Urinary bladder (tissue), 3 donors: ENCODE measurements at regions not wholly inside any gene's neighbourhood (a gene's known extent, or its start where the extent isn't known, plus 50 kb on each side); places are given as distances from the start of the nearest gene placed in this dataset.

Experiments used
- DNase-seq: peaks from one replicate; pipeline ENCODE4 v3.0.0-alpha.2; 2015; ENCODE audit errors: extremely low spot score
- H3K27ac ChIP-seq: one replicate; pipeline ENCODE4 v1.5.1; 2013; ENCODE audit warnings: low read depth, mild to moderate bottlenecking, moderate library complexity
- H3K36me3 ChIP-seq: one replicate; pipeline ENCODE4 v1.6.1; 2013; ENCODE audit warnings: mild to moderate bottlenecking, moderate library complexity; ENCODE audit not compliant: insufficient read depth
- H3K4me1 ChIP-seq: one replicate; pipeline ENCODE4 v1.6.1; 2013; ENCODE audit warnings: mild to moderate bottlenecking, moderate library complexity; ENCODE audit not compliant: insufficient read depth
- H3K4me3 ChIP-seq: one replicate; pipeline ENCODE4 v1.5.1; 2013; ENCODE audit warnings: low read depth, low read length
- WGBS: extraction: QIAGEN DNeasy Blood & Tissue Kit; methylation state at CpG from one replicate; pipeline ENCODE4 v1.1.7; 2013; 5-methylcytosine and 5-hydroxymethylcytosine counted together
- donor health status: healthy with polysubstance abuse.
- donor health status: healthy.

GRCh38 chr3:165476399-165477060 is 280.3 kb upstream of the SLITRK3 start:
- Histone ChIP-seq H3K4me1 (no peaks in the 10 kb centered on the region), H3K36me3 (no peaks in the 10 kb centered on the region), H3K27ac (no peak overlapping the region), H3K4me3 (no peak overlapping the region)
- 86% methylated on average over 4 of the region's 4 CpGs for WGBS
- no peak for DNase-seq

- no peak for DNase-seq
- Histone ChIP-seq H3K4me3 (no peak overlapping the region), H3K27ac (no peak overlapping the region), H3K36me3 (no peaks in the 10 kb centered on the region), H3K4me1 (no peaks in the 10 kb centered on the region)
- 81% methylated on average over 4 of the region's 4 CpGs for WGBS
Measured at GRCh38 chr3:165466856-165467255, 270.7 kb upstream of the SLITRK3 start.

GRCh38 chr3:165464736-165465135 is 268.6 kb upstream of the SLITRK3 start:
- WGBS: 59% methylated on average over 2 of the region's 2 CpGs
- H3K4me3 ChIP-seq: no peak overlapping the region
- no peak overlapping the region for H3K27ac ChIP-seq
- DNase-seq: no peak
- no peaks in the 10 kb centered on the region for H3K36me3 ChIP-seq
- no peaks in the 10 kb centered on the region for H3K4me1 ChIP-seq

GRCh38 chr3:165463531-165463930 is 267.3 kb upstream of the SLITRK3 start:
- no peak overlapping the region for H3K4me3 ChIP-seq
- H3K36me3 ChIP-seq: no peaks in the 10 kb centered on the region
- 76% methylated on average over 1 of the region's 1 CpG for WGBS
- no peak overlapping the region for H3K27ac ChIP-seq
- DNase-seq: no peak
- H3K4me1 ChIP-seq: no peaks in the 10 kb centered on the region

GRCh38 chr3:165462636-165463334 is 266.6 kb upstream of the SLITRK3 start:
- WGBS: 31% methylated on average over 6 of the region's 6 CpGs
- DNase-seq: no peak
- no peaks in the 10 kb centered on the region for H3K36me3 ChIP-seq
- H3K27ac ChIP-seq: no peak overlapping the region
- no peak overlapping the region for H3K4me3 ChIP-seq
- no peaks in the 10 kb centered on the region for H3K4me1 ChIP-seq

GRCh38 chr3:165459924-165460835 is 264.0 kb upstream of the SLITRK3 start:
- Histone ChIP-seq H3K4me1 (no peaks in the 10 kb centered on the region), H3K36me3 (no peaks in the 10 kb centered on the region), H3K4me3 (no peak overlapping the region), H3K27ac (no peak overlapping the region)
- DNase-seq: no peak
- WGBS: 76% methylated on average over 15 of the region's 15 CpGs

- H3K27ac ChIP-seq: no peak overlapping the region
- H3K4me1 ChIP-seq: no peaks in the 10 kb centered on the region
- WGBS: 78% methylated on average over 4 of the region's 4 CpGs
- no peak for DNase-seq
- H3K36me3 ChIP-seq: no peaks in the 10 kb centered on the region
- H3K4me3 ChIP-seq: no peak overlapping the region
Measured at GRCh38 chr3:165459111-165459510, 262.9 kb upstream of the SLITRK3 start.

- Histone ChIP-seq H3K27ac (no peak overlapping the region), H3K4me3 (no peak overlapping the region), H3K4me1 (no peaks in the 10 kb centered on the region), H3K36me3 (no peaks in the 10 kb centered on the region)
- DNase-seq: no peak
- 83% methylated on average over 6 of the region's 6 CpGs for WGBS
Measured at GRCh38 chr3:165457096-165457495, 260.9 kb upstream of the SLITRK3 start.

- no peak overlapping the region for H3K27ac ChIP-seq
- no peak for DNase-seq
- H3K36me3 ChIP-seq: no peaks in the 10 kb centered on the region
- 93% methylated on average over 3 of the region's 3 CpGs for WGBS
- no peak overlapping the region for H3K4me3 ChIP-seq
- H3K4me1 ChIP-seq: no peaks in the 10 kb centered on the region
Measured at GRCh38 chr3:165455793-165456192, 259.6 kb upstream of the SLITRK3 start.

- H3K36me3 ChIP-seq: no peaks in the 10 kb centered on the region
- no peak overlapping the region for H3K27ac ChIP-seq
- H3K4me1 ChIP-seq: no peaks in the 10 kb centered on the region
- H3K4me3 ChIP-seq: no peak overlapping the region
- 86% methylated on average over 2 of the region's 2 CpGs for WGBS
- no peak for DNase-seq
Measured at GRCh38 chr3:165455360-165455759, 259.2 kb upstream of the SLITRK3 start.

GRCh38 chr3:165451371-165452070 is 255.3 kb upstream of the SLITRK3 start:
- 94% methylated on average over 4 of the region's 4 CpGs for WGBS
- DNase-seq: no peak

GRCh38 chr3:165446555-165446954 is 250.4 kb upstream of the SLITRK3 start:
- 88% methylated on average over 3 of the region's 3 CpGs for WGBS
- DNase-seq: no peak
- H3K4me1 ChIP-seq: no peaks in the 10 kb centered on the region

More at GRCh38 chr3:165451371-165452070, 255.3 kb upstream of the SLITRK3 start:
- Histone ChIP-seq H3K36me3 (no peaks in the 10 kb centered on the region), H3K27ac (no peak overlapping the region), H3K4me3 (no peak overlapping the region), H3K4me1 (no peaks in the 10 kb centered on the region)

GRCh38 chr3:165444745-165445144 is 248.6 kb upstream of the SLITRK3 start:
- Histone ChIP-seq H3K4me3 (no peak overlapping the region), H3K36me3 (no peaks in the 10 kb centered on the region), H3K4me1 (no peaks in the 10 kb centered on the region), H3K27ac (no peak overlapping the region)
- no peak for DNase-seq
- WGBS: 81% methylated on average over 4 of the region's 4 CpGs

More at GRCh38 chr3:165446555-165446954, 250.4 kb upstream of the SLITRK3 start:
- no peak overlapping the region for H3K4me3 ChIP-seq
- H3K27ac ChIP-seq: no peak overlapping the region
- H3K36me3 ChIP-seq: no peaks in the 10 kb centered on the region
